Stimulated activated CD8-positive, alpha-beta memory T cell treated with anti-CD3 and anti-CD28 coated beads, Interleukin-4, amount 100 ng/mL, for 24 hours (primary cell): ENCODE measurements at regions not wholly inside any gene's neighbourhood (a gene's known extent, or its start where the extent isn't known, plus 50 kb on each side); places are given as distances from the start of the nearest gene placed in this dataset.

Experiments
- DNase-seq: peaks from one replicate; pipeline ENCODE4 v3.0.0-alpha.2; 2020; ENCODE audit warnings: low read depth

- DNase-seq = no peak
These were observed 54.5 kb upstream of the FAM78B start for GRCh38 chr1:166221316-166221715.

- no peak for DNase-seq
These were observed 67.1 kb upstream of the FAM78B start for GRCh38 chr1:166233750-166234366.

- no peak for DNase-seq
These were observed 68.9 kb upstream of the FAM78B start for GRCh38 chr1:166235728-166236127.

GRCh38 chr1:166237675-166238074 lies 70.9 kb upstream of the FAM78B start:
- no peak for DNase-seq

DNA sequence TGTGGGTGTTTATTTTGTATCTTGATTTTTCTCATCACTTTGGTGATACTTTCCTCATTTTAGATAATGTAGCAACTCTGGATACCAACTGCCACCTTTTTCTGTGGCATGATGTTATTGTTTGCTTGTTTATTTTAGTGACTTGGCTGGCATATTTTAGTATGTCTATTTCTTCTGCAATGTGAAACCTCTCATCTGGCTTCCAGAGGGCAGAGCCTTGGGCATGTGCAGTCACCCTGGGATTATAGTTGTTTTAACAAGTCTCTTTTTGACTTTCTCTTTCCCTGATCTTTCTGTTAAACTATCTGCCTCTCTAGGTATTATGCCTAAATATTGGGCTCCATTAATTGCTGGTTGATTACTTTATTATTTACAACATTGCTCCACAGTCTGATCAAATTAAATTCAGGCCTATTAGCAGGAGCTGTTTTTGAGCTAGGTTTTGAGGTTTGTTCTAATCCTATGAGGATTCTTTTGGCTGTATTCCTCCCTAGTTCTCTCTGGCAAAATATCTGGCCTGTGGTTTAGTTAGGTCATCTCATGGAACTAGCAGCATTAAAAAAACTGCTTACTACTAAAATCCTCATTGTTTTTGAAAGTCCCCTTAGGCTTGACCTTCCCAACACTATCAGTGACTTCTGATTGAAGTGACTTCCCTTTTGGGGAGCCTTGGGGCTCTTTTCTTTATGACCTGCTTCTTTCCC lies 86.4 kb upstream of the FAM78B start:
- DNase-seq = no peak

GRCh38 chr1:166258017-166258416 lies 91.2 kb upstream of the FAM78B start:
- no peak for DNase-seq

GRCh38 chr1:166261511-166261910 lies 94.7 kb upstream of the FAM78B start:
- DNase-seq = no peak

- DNase-seq = no peak
These were observed 103.8 kb upstream of the FAM78B start for GRCh38 chr1:166270476-166271150.

DNA sequence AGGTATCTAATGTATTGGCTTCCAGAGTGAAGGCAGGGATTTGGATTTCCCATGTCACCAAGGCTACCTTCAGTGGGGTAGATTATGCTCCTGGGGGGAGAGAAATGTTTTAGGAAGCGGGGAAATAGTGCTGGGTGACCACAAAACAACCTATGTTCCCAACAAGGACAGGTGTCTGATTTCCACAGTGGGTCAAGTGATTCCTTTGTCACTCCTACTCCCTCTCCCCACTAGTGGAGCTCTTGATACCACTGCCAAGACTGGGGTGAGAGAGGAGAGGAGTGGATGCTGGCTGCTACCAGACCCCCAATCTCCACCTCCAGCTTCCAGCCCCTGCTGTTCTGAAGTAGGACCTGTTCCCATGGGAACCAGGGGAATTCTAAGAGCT lies 104.3 kb upstream of the FAM78B start:
- DNase-seq = no peak

GRCh38 chr1:166272155-166272554 lies 105.4 kb upstream of the FAM78B start:
- no peak for DNase-seq

- no peak for DNase-seq
These were observed 106.0 kb upstream of the FAM78B start for GRCh38 chr1:166272851-166273250.

GRCh38 chr1:166273618-166274017 lies 106.8 kb upstream of the FAM78B start:
- DNase-seq = no peak

- no peak for DNase-seq
These were observed 115.8 kb upstream of the FAM78B start for GRCh38 chr1:166282391-166283137.

DNA sequence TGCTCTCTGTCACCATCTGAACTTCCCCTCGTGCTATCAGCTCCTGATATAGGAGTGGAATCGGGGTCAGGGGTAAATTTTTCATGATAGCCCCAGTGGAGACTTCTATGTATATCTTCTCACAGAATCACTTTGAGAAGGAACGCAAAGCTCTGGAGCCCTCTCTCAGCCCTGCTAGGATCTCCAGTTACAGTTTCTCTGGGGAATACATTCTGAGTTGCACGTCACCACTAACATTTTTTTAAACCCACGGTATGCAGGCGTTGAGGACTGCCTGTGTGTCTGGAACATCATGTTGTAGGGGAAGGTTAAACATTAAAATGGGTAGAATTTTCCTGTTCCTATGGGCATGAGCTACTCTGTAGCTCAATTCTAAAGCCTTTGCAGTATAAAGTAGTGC lies 116.4 kb upstream of the FAM78B start:
- no peak for DNase-seq

DNA sequence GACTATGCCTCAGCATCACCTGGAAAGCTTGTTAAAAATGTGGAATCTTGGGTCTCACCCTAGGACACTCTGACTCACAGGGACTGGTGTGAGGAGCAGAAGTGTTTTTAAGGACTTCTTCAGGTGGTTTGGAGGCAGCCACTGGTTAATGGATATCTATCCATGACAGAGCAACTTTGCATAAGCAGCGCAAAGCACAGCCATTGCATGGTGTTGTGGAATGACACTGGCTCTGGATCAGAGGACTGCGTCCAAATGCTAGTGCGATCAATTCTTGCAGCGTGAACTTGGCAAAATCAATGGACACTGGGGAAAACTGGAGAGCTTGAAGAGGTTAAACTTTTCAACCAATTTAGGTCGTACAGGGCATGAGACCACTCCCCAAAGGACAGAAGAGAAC lies 116.8 kb upstream of the FAM78B start:
- DNase-seq = no peak

- DNase-seq = no peak
These were observed 122.7 kb upstream of the FAM78B start for GRCh38 chr1:166289309-166290050.

- DNase-seq = no peak
These were observed 128.9 kb upstream of the FAM78B start for GRCh38 chr1:166295656-166296055.

GRCh38 chr1:166297993-166298392 lies 131.2 kb upstream of the FAM78B start:
- no peak for DNase-seq

DNA sequence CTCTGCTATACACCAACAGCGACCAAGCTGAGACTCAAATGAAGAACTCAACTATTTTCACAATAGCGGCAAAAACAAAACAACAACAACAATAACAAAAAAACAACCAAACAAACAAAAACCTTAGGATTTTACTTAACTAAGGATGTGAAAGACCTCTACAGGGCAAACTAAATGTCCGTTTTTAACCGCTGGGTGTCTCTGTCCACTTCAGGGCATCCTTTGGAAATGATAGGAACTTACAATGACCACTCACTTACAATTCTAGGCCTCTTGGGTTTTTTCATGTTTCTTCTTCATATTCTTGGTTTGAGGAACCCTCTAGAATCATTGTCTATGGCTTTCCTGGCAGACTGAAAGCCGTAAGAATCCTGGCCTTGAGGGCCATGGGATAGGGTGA lies 134.0 kb upstream of the FAM78B start:
- no peak for DNase-seq

GRCh38 chr1:166302989-166303758 lies 136.4 kb upstream of the FAM78B start:
- no peak for DNase-seq

- DNase-seq = no peak
These were observed 137.3 kb upstream of the FAM78B start for GRCh38 chr1:166304131-166304530.
